ENCODE measurements at regions not wholly inside any gene's neighbourhood (a gene's known extent, or its start where the extent isn't known, plus 50 kb on each side); places are given as distances from the start of the nearest gene placed in this dataset.

DNA sequence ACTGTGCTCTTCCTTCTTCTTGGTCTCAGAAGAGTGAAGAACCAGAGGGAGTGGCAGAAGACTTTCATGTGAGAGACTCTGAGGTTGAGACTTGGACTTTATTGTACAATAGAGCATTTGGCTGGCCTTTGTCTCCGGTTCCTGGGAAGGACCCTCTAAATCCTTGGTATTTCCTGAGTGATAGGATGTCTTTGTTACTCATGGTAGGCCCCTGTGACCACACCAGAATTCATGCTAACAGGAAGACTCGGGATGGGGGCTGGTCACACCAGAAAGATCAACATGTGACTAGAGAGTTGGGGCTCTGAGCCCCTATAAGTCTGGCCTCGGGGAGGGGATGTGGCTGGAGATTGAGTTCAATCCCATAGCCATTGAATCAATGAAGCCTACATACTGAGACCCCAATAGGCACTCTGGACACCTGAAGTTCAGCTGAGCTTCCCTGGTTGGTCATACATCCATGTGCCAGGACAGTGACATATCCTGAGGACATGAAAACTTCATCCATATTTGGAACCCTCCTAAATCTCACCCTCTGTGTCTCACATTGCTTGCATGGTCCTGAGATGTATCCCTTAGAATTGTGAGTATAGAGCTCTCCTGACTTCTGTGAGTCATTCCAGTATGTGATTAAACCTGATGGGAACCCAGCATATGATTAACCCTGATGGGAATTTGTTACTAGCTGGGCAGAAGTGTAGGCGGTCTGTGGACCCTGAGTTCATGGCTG lies 201.7 kb downstream of the GADD45G start:
- no peaks in the 10 kb centered on the region for H3K9me2 ChIP-seq (replicated peaks; ENCODE audit: insufficient read depth, low read length)
- H3K4me3 ChIP-seq (ENCODE audit: insufficient read depth, low read length, poor library complexity, severe bottlenecking) = no peak overlapping the region
- no peak for TF ChIP-seq EZH2phosphoT487 (conservative IDR thresholded peaks at IDR 0.05; ENCODE audit: low read length)
- TF ChIP-seq, protein P1, sequence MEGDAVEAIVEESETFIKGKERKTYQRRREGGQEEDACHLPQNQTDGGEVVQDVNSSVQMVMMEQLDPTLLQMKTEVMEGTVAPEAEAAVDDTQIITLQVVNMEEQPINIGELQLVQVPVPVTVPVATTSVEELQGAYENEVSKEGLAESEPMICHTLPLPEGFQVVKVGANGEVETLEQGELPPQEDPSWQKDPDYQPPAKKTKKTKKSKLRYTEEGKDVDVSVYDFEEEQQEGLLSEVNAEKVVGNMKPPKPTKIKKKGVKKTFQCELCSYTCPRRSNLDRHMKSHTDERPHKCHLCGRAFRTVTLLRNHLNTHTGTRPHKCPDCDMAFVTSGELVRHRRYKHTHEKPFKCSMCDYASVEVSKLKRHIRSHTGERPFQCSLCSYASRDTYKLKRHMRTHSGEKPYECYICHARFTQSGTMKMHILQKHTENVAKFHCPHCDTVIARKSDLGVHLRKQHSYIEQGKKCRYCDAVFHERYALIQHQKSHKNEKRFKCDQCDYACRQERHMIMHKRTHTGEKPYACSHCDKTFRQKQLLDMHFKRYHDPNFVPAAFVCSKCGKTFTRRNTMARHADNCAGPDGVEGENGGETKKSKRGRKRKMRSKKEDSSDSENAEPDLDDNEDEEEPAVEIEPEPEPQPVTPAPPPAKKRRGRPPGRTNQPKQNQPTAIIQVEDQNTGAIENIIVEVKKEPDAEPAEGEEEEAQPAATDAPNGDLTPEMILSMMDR (IDR thresholded peaks at IDR 0.05; ENCODE audit: insufficient read depth, low read length, poor library complexity, severe bottlenecking) = no peak
- no peak overlapping the region for H3K4me2 ChIP-seq (ENCODE audit: low read depth, low read length, poor library complexity, severe bottlenecking)
- no peaks in the 10 kb centered on the region for H3F3A ChIP-seq (ENCODE audit: insufficient read depth)
- H4K20me1 ChIP-seq (ENCODE audit: low read depth, low read length) = no peaks in the 10 kb centered on the region
- no peak overlapping the region for H3K27ac ChIP-seq (ENCODE audit: low read depth, low read length)
- H2AFZ ChIP-seq (ENCODE audit: low read depth, low read length, severe bottlenecking) = no peak overlapping the region
- H3K27me3 ChIP-seq (ENCODE audit: low read length) = no peaks in the 10 kb centered on the region
- no peaks in the 10 kb centered on the region for H3K36me3 ChIP-seq (ENCODE audit: low read length)
- no peak overlapping the region for H3K9ac ChIP-seq (ENCODE audit: low read length)
- no peaks in the 10 kb centered on the region for H3K9me3 ChIP-seq (ENCODE audit: insufficient read depth, low read length)
- no peaks in the 10 kb centered on the region for H3K79me2 ChIP-seq (ENCODE audit: insufficient read depth, low read length)

DNA sequence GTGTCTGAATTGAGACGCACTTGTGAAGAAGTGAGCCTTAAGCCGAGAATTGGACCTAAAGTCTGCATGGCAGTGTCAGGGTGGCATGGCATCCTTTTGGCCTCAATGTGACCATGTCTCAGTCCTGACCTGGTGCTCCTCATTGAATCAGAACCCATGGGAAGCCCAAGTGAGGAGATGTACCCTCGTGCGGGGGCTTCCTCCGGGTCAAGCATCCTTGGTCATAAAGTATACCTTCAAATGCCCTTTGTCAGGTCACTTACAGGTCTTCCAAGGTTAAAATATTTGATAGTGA lies 202.2 kb downstream of the GADD45G start:
- Histone ChIP-seq H3F3A (ENCODE audit: insufficient read depth) (no peaks in the 10 kb centered on the region), H2AFZ (ENCODE audit: low read depth, low read length, severe bottlenecking) (no peak overlapping the region), H3K36me3 (ENCODE audit: low read length) (no peaks in the 10 kb centered on the region), H4K20me1 (ENCODE audit: low read depth, low read length) (no peaks in the 10 kb centered on the region), H3K27me3 (ENCODE audit: low read length) (no peaks in the 10 kb centered on the region), H3K9me3 (ENCODE audit: insufficient read depth, low read length) (no peaks in the 10 kb centered on the region), H3K4me3 (ENCODE audit: insufficient read depth, low read length, poor library complexity, severe bottlenecking) (no peak overlapping the region), H3K27ac (ENCODE audit: low read depth, low read length) (no peak overlapping the region), H3K79me2 (ENCODE audit: insufficient read depth, low read length) (no peaks in the 10 kb centered on the region), H3K9ac (ENCODE audit: low read length) (no peak overlapping the region), H3K9me2 (replicated peaks; ENCODE audit: insufficient read depth, low read length) (no peaks in the 10 kb centered on the region), H3K4me2 (ENCODE audit: low read depth, low read length, poor library complexity, severe bottlenecking) (no peak overlapping the region)
- TF ChIP-seq EZH2phosphoT487 (conservative IDR thresholded peaks at IDR 0.05; ENCODE audit: low read length) = no peak
- TF ChIP-seq, protein P1 (IDR thresholded peaks at IDR 0.05; ENCODE audit: insufficient read depth, low read length, poor library complexity, severe bottlenecking) = no peak

DNA sequence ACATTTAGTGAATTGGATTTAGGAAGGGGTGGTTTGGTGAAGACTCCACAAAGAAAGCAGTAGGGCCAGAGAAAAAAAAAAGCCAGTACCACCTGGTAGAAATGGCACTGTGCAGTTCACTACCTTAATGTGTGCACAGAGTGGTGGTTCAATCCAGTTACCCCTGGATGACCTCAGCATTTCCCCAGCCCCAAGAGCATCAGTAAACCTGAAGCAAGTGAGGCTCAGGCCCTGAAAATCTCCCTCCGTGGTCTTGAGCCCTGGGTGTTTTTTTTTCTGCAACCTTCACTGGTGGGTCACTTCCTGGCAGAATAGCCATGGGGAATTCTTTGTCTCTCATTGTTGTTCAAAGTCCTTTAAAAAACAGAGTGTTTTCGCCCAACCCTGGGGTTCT lies 202.9 kb downstream of the GADD45G start:
- TF ChIP-seq, protein P1 (IDR thresholded peaks at IDR 0.05; ENCODE audit: insufficient read depth, low read length, poor library complexity, severe bottlenecking) = no peak
- no peak for TF ChIP-seq EZH2phosphoT487 (conservative IDR thresholded peaks at IDR 0.05; ENCODE audit: low read length)
- Histone ChIP-seq H3K4me2 (ENCODE audit: low read depth, low read length, poor library complexity, severe bottlenecking) (no peak overlapping the region), H4K20me1 (ENCODE audit: low read depth, low read length) (no peaks in the 10 kb centered on the region), H3K36me3 (ENCODE audit: low read length) (no peaks in the 10 kb centered on the region), H3K27me3 (ENCODE audit: low read length) (no peaks in the 10 kb centered on the region), H3K4me3 (ENCODE audit: insufficient read depth, low read length, poor library complexity, severe bottlenecking) (no peak overlapping the region), H3K79me2 (ENCODE audit: insufficient read depth, low read length) (no peaks in the 10 kb centered on the region), H3F3A (ENCODE audit: insufficient read depth) (no peaks in the 10 kb centered on the region), H3K27ac (ENCODE audit: low read depth, low read length) (no peak overlapping the region), H3K9me2 (replicated peaks; ENCODE audit: insufficient read depth, low read length) (no peaks in the 10 kb centered on the region), H3K9ac (ENCODE audit: low read length) (no peak overlapping the region), H2AFZ (ENCODE audit: low read depth, low read length, severe bottlenecking) (no peak overlapping the region), H3K9me3 (ENCODE audit: insufficient read depth, low read length) (no peaks in the 10 kb centered on the region)

Measured in SU-DHL-6 (cell line).